GM19099 (cell line): ENCODE measurements at regions not wholly inside any gene's neighbourhood (a gene's known extent, or its start where the extent isn't known, plus 50 kb on each side); places are given as distances from the start of the nearest gene placed in this dataset.

Experiments
- POLR2A ChIP-seq: IDR thresholded peaks from 3 replicates; pipeline ENCODE4 v1.6.1; 2011; ENCODE audit warnings: low read depth; ENCODE audit not compliant: insufficient read length; ENCODE audit errors: extremely low read depth

DNA sequence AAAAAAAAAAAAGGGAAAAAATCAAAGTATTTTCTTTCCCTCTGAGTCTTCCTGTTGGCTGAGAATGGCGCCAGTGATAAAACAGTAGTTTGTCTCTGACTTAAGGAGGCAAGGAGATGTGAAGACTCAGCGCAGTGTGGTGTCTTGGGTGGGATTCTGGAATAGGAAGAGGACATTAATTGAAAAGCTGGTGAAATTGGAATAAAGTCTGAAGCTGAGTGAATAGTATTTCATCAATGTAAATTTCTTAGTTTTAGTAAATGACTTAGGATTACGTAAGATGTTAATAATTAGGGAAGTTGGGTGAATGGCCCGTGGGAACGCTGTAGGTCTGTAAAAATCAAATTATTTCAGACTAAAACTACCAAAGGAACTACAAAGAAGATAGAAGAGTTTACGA, 122.8 kb upstream of the ZNF217 start:
- no peak for TF ChIP-seq POLR2A

DNA sequence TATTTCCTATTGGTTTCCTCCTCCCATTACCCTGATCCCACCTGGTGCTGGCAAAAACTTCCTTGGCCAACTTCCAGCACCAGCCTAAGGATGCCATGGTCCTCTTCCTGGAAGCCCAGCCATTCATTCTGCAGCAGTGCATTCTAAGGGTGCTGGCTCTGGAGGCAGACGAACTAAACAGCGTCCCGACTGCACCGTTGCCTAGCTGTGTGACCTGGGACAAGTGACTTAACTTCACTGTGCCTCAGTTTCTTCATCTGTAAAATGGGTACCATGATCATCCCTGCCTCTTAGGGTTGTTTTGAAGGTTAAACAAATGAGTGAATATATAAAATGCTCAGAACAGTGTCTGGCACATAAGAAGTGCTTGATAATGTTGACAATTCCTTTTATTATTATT, 120.9 kb upstream of the ZNF217 start:
- no peak for TF ChIP-seq POLR2A

DNA sequence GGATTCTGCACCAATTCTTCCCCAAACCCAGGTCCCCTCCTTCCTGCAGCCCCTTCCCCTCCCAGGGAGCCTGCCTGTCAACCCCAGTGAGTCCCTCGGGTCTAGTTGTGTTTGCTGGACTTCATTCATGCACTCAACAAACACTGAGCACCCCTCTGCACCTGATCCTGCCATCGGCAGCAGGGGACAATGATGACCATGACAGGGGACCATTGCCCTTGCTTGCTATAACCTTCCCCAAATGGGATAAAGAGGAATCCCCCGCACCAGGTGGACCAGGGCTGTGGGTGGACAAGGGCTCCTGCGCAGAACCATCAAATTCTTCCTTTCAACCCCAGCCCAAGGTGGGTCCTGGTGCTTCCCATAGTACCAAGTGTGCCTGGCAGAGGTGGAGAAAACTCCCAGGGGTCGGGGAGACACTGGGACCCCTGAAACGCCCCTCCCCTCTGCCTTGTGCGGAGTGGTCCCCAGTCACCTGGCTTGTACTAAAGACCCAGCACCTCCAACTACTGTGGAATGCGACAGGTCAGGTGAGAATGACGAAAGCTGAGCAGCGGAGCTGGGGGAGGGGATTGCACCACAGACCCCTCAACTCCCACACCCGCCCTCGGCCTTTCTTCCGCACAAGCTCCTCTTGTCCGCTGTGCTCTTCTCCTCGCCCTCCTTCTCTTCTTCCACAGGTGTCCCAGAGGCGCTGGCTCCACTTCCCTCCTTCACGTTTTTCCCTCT, 119.9 kb upstream of the ZNF217 start:
- TF ChIP-seq POLR2A, result no peak

- no peak for TF ChIP-seq POLR2A
Measured at GRCh38 chr20:53712212-53712977, 118.8 kb upstream of the ZNF217 start.

- no peak for TF ChIP-seq POLR2A
Measured at GRCh38 chr20:53711333-53712211, 117.9 kb upstream of the ZNF217 start.

- TF ChIP-seq POLR2A, result no peak
Measured at GRCh38 chr20:53708129-53708968, 114.7 kb upstream of the ZNF217 start.

DNA sequence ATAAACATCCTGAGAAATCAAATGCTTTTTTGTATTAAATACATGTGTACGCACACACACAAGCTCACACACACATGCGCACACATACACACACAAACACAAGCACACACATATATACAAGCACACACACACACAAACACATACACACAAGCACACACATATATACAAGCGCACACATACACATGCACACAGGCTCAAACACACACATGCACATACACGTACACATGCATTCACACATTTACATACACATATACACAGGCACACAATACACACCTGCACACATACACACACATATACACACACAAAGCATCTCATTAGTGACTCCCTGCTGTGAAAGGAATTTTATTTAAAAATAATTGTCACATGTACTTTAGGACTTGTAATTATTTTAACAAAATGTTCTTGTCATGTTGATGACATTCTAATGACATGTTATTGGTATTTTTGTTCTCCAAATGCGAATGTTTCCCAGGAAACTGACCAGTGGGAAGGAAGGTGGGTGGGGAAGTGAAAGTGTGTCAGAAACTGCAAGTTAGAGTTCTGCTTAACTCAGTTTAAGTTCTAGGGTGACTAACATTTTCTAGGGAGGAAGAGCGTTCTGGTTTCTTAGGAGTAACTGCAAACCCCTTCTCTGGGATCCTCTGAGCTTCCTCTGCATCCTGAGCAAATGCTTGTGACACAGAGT, 113.9 kb upstream of the ZNF217 start:
- TF ChIP-seq POLR2A, result no peak

DNA sequence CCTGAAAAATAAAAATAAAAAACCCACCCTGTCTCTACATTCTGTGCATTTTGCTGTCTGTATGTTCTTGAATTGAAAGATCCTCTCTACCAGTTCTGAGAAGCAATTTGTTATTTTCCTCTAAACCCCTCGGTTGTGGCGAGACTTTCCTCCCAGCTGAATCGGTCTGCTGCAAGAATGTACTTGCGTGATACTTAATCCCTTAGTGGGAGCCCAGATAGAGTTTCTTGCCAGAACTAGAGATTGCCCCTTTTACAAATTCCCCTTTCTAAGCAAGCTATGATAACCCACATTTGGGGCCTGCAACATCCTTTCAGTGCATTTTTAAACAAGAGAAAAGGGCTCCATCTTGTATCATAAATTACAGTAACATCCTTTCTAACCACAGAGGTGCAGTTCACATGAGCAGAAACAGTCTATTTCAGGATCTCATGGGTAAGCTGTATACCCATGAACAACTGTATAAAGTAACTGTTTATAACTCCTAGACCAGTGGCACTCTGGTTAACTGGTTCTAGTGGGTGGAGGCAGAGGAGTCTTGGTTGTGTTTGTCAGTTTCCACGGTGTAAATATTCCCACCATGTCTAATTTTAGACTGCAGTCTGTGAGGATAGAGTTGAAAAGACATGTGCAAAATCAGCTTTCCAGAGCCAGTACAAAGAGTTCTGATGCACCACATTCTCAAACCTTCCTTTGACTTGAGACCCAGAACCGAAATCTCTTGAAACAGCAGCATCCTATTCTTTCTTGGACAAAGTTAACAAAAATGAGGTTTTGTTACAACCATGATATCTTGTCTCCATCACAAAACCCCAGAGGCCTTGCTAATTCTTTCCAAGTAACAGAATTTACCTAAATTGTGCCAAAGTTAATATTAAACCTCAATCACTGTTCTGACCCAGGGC, 113.1 kb upstream of the ZNF217 start:
- no peak for TF ChIP-seq POLR2A

- no peak for TF ChIP-seq POLR2A
Measured at GRCh38 chr20:53706008-53706465, 112.4 kb upstream of the ZNF217 start.

DNA sequence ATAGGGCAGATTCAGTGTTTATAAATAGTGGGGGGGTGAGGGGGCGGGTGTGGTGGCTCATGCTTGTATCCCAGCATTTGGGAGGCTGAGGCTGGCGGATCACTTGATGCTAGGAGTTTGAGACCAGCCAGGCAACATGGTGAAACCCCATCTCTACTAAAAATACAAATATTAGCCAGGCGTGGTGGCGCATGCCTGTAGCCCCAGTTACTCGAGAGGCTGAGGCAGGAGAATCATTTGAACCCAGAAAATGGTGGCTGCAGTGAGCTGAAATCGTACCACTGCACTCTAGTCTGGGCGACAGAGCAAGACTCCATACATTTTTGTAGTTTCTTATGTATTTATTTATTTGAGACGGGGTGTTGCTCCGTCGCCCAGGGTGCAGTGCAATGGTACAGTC, 109.0 kb upstream of the ZNF217 start:
- TF ChIP-seq POLR2A, result no peak

DNA sequence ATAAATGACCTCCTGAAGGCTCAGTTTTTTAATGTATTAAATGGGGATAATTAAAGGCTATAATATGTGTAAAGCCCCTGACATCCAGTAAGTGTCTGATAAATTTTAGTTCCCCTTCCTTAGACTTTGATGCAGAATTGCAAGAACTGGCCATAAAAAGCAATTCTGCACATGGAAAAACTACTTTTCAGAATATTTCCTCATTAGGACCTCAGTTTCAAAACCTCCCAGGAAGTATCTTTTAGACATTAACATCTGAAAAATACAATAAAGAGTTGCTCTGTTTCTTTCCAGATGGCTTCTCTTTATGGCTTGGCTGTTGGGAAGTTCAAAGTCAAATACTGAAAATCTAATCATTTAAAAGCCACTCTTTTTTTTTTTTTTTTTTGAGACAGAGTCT, 106.3 kb upstream of the ZNF217 start:
- TF ChIP-seq POLR2A, result no peak

DNA sequence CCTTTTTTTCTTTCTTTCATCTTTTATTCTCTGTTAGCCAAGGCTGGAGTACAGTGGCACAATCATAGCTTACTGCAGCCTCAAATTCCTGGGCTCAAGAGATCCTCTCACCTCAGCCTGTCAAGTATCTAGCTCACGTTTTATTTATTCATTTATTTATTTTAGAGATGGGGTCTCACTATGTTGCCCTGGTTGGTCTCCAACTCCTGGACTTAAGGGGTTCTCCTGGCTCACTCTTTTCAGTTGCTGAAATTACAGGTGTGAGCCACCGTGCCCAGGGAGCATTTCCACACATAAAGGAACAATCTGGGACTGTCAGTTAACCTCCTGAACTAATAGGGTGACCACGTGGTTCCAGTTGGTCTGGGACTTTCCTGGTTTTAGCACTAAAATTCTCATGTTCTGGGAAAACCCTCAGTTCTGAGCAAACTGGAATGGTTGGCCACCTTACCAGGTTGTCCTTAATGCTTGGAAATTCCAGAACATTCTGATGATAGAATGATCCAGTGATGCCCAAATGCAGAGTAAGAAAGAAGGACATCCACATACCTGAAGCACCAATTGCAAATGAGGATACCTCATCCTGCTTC, 105.5 kb upstream of the ZNF217 start:
- no peak for TF ChIP-seq POLR2A
